A549 (cell line): ENCODE measurements at regions not wholly inside any gene's neighbourhood (a gene's known extent, or its start where the extent isn't known, plus 50 kb on each side); places are given as distances from the start of the nearest gene placed in this dataset.

Source experiments
- ATAC-seq, 2 experiments: fragments of 200-7000 bp in 1 of 2; fragments of >200 bp in 1 of 2; cut with Nextera tagmentation in 1 of 2; cut with Tn5 transposase in 1 of 2; 3 replicates each; pipeline versions ENCODE4 v1.8.0 to v1.9.1; 2018 to 2020; ENCODE audit warnings: mild to moderate bottlenecking in 1 of 2, moderate library complexity in 1 of 2
- CTCF ChIA-PET: fragments of 300-600 bp; sonication (Branson Sonifier 250); formaldehyde crosslinking; extraction: SDS; loops from one replicate; lab custom pipeline; 2021; ENCODE audit warnings: antibody characterized with exemption, inconsistent platforms; lab: Yijun Ruan, JAX
- POLR2A ChIA-PET: fragments of 350-600 bp; formaldehyde crosslinking; extraction: SDS; loops from one replicate; lab custom pipeline; 2021; ENCODE audit warnings: antibody characterized with exemption, inconsistent platforms; lab: Yijun Ruan, JAX
- DNase-seq, 2 experiments: peaks; one replicate each; pipeline versions ENCODE4 v3.0.0 to v3.0.0-alpha.2; 2011 to 2016; ENCODE audit warnings: low read depth in 1 of 2, low spot score in 1 of 2
- FAIRE-seq: peaks from 2 replicates; lab custom pipeline; 2011; peaks lifted over from hg19 to GRCh38; lab: Jason Lieb, UNC
- H3K27ac ChIP-seq, 2 experiments: fragments of >200 bp; sonication (Bioruptor Twin); formaldehyde crosslinking; 3 replicates each; pipeline ENCODE4 v1.5.1; 2016 to 2017
- H3K4me1 ChIP-seq: fragments of >200 bp; sonication (Bioruptor Twin); formaldehyde crosslinking; 3 replicates; pipeline ENCODE4 v1.6.1; 2016
- H3K4me2 ChIP-seq: fragments of >200 bp; sonication (Bioruptor Twin); formaldehyde crosslinking; 3 replicates; pipeline ENCODE4 v1.6.1; 2016
- H3K4me3 ChIP-seq: fragments of >200 bp; sonication (Bioruptor Twin); formaldehyde crosslinking; 3 replicates; pipeline ENCODE4 v1.5.1; 2016
- H3K9me3 ChIP-seq: fragments of >200 bp; sonication (Bioruptor Twin); formaldehyde crosslinking; 3 replicates; pipeline ENCODE4 v1.6.1; 2016
- ATOH8 ChIP-seq: fragments of 250-450 bp; sonication (Bioruptor Pico); IDR thresholded peaks from 2 replicates; pipeline ENCODE4 v1.5.0; 2020; ENCODE audit warnings: low read depth, mild to moderate bottlenecking, moderate library complexity
- CHD2 ChIP-seq: fragments of 150-350 bp; IDR thresholded peaks from 2 replicates; pipeline ENCODE4 v1.6.1; 2014; ENCODE audit warnings: low read length; ENCODE audit not compliant: partially characterized antibody
- E2F6 ChIP-seq: IDR thresholded peaks from 2 replicates; pipeline ENCODE4 v1.6.1; 2012; ENCODE audit warnings: low read depth, borderline replicate concordance
- EP300 ChIP-seq, 2 experiments: fragments of >200 bp; sonication (Bioruptor Twin); formaldehyde crosslinking; IDR thresholded peaks; 2 replicates in 1 of 2; 3 replicates in 1 of 2; pipeline ENCODE4 v1.6.1; 2016 to 2017
- ESRRA ChIP-seq: fragments of 150-350 bp; IDR thresholded peaks from 2 replicates; pipeline ENCODE4 v1.6.1; 2014; ENCODE audit warnings: mild to moderate bottlenecking, low read length, borderline replicate concordance
- FOSL2 ChIP-seq, 2 experiments: fragments of 450-650 bp in 1 of 2; fragments of >200 bp in 1 of 2; sonication (Bioruptor Twin) in 1 of 2; formaldehyde crosslinking; IDR thresholded peaks; 2 replicates each; pipeline versions ENCODE4 v1.5.0 to v1.6.1; 2016 to 2020; ENCODE audit warnings: mild to moderate bottlenecking in 1 of 2, moderate library complexity in 1 of 2
- FOXS1 ChIP-seq: fragments of 250-450 bp; sonication (Bioruptor Pico); IDR thresholded peaks from 2 replicates; pipeline ENCODE4 v1.5.0; 2020; ENCODE audit warnings: mild to moderate bottlenecking, moderate library complexity
- GATA3 ChIP-seq: IDR thresholded peaks from 2 replicates; pipeline ENCODE4 v1.6.1; 2012; ENCODE audit warnings: borderline replicate concordance
- HES2 ChIP-seq: fragments of >200 bp; sonication (Bioruptor Twin); formaldehyde crosslinking; IDR thresholded peaks from 2 replicates; pipeline ENCODE4 v1.6.1; 2016
- HMGXB4 ChIP-seq: fragments of 250-450 bp; sonication (Bioruptor Pico); IDR thresholded peaks from 2 replicates; pipeline ENCODE4 v1.5.0; 2021; ENCODE audit warnings: mild to moderate bottlenecking, moderate library complexity, borderline replicate concordance
- HOXA7 ChIP-seq: fragments of 250-450 bp; sonication (Bioruptor Pico); IDR thresholded peaks from 2 replicates; pipeline ENCODE4 v1.5.0; 2020; ENCODE audit warnings: mild to moderate bottlenecking, moderate library complexity
- HOXB13 ChIP-seq: fragments of 250-450 bp; sonication (Bioruptor Pico); IDR thresholded peaks from 2 replicates; pipeline ENCODE4 v1.5.0; 2020; ENCODE audit warnings: low read depth, mild to moderate bottlenecking, moderate library complexity
- HOXB5 ChIP-seq: fragments of 250-450 bp; sonication (Bioruptor Pico); IDR thresholded peaks from 2 replicates; pipeline ENCODE4 v1.5.0; 2020; ENCODE audit warnings: mild to moderate bottlenecking, moderate library complexity
- JUN ChIP-seq, 2 experiments: fragments of >200 bp; sonication (Bioruptor Twin); formaldehyde crosslinking; IDR thresholded peaks; 2 replicates in 1 of 2; 3 replicates in 1 of 2; pipeline ENCODE4 v1.6.1; 2016 to 2017
- KDM5A ChIP-seq: fragments of 200-600 bp; sonication (generic); IDR thresholded peaks from 2 replicates; pipeline ENCODE4 v1.6.1; 2016; ENCODE audit warnings: antibody characterized with exemption, mild to moderate bottlenecking
- MAX ChIP-seq: IDR thresholded peaks from 2 replicates; pipeline ENCODE4 v1.6.1; 2012
- NFE2L2 ChIP-seq: fragments of 150-350 bp; conservative IDR thresholded peaks from 2 replicates; pipeline ENCODE4 v1.6.1; 2014; ENCODE audit warnings: low read length
- PBX3 ChIP-seq: IDR thresholded peaks from 2 replicates; pipeline ENCODE4 v1.6.1; 2012
- PHF8 ChIP-seq: fragments of 200-600 bp; sonication (generic); IDR thresholded peaks from 2 replicates; pipeline ENCODE4 v1.6.1; 2016; ENCODE audit warnings: low read depth, mild to moderate bottlenecking, antibody characterized with exemption, moderate library complexity, borderline replicate concordance
- RFX5 ChIP-seq: fragments of 450-650 bp; IDR thresholded peaks from 2 replicates; pipeline ENCODE4 v1.7.1; 2014; ENCODE audit warnings: antibody characterized with exemption, mild to moderate bottlenecking, moderate library complexity
- RNF2 ChIP-seq: fragments of 200-600 bp; sonication (generic); IDR thresholded peaks from 2 replicates; pipeline ENCODE4 v1.6.1; 2016; ENCODE audit warnings: low read depth, mild to moderate bottlenecking, antibody characterized with exemption, moderate library complexity, borderline replicate concordance
- TP53 ChIP-seq: fragments of 250-450 bp; sonication (Bioruptor Pico); IDR thresholded peaks from 2 replicates; pipeline ENCODE4 v1.5.0; 2021; ENCODE audit warnings: mild to moderate bottlenecking, moderate library complexity
- USF2 ChIP-seq: fragments of 450-650 bp; IDR thresholded peaks from 2 replicates; pipeline ENCODE4 v1.6.1; 2014; ENCODE audit warnings: antibody characterized with exemption
- ZC3H11A ChIP-seq: fragments of 450-650 bp; IDR thresholded peaks from 2 replicates; pipeline ENCODE4 v1.6.1; 2014; ENCODE audit warnings: antibody characterized with exemption, mild to moderate bottlenecking
- ZSCAN20 ChIP-seq: fragments of 250-450 bp; sonication (Bioruptor Pico); IDR thresholded peaks from 2 replicates; pipeline ENCODE4 v1.8.0; 2022; ENCODE audit warnings: mild to moderate bottlenecking, moderate library complexity
- WGBS: methylation state at CpG from one replicate; pipeline ENCODE4 v1.1.6; 2017; ENCODE audit errors: missing lambda C conversion rate; 5-methylcytosine and 5-hydroxymethylcytosine counted together

GRCh38 chr6:85116475-85116874, 333.4 kb upstream of the NT5E start:
- Histone ChIP-seq H3K27ac (no peak overlapping the region), H3K4me3 (no peak overlapping the region), H3K4me1 (0 out of 3 replicates have a peak, but pooled peaks cover 3% of the 10 kb centered on the region), H3K4me2 (no peak overlapping the region), H3K9me3 (no peaks in the 10 kb centered on the region)
- TF ChIP-seq HMGXB4 (CRISPR knock-in tag) (no peak), ZC3H11A (no peak), USF2 (no peak), GATA3 (no peak), ATOH8 (CRISPR knock-in tag) (no peak)
- POLR2A ChIA-PET = no interaction called here
- no peak for DNase-seq
- CTCF ChIA-PET = interaction anchor here (0.9 to 2.1 kb wide), 2 partner anchors 10 to 207 kb away, joined by 3 to 8 read pairs; no protein-coding TSS in a partner anchor
- WGBS = 84% methylated on average over 3 of the region's 3 CpGs
- ATAC-seq = no peak
- no peak for FAIRE-seq

- H3K27ac ChIP-seq = no peak overlapping the region
- no peaks in the 10 kb centered on the region for H3K9me3 ChIP-seq
- 0 out of 3 replicates have a peak, but pooled peaks cover 3% of the 10 kb centered on the region for H3K4me1 ChIP-seq
- ChIA-PET CTCF (interaction anchor here (0.9 to 2.1 kb wide), 2 partner anchors 11 to 207 kb away, joined by 3 to 8 read pairs; no protein-coding TSS in a partner anchor), POLR2A (no interaction called here)
- TF ChIP-seq HOXB5 = no peak
- no peak for TF ChIP-seq RFX5
- TF ChIP-seq PHF8 = no peak
- no peak for TF ChIP-seq MAX
- TF ChIP-seq NFE2L2 = no peak
- no peak for TF ChIP-seq HOXA7 (CRISPR knock-in tag)
- no peak for TF ChIP-seq JUN (IDR thresholded peaks at IDR 0.05)
- no peak for TF ChIP-seq ESRRA
- no peak for TF ChIP-seq HOXB13
- no peak for TF ChIP-seq ZSCAN20 (CRISPR knock-in tag)
- no peak for TF ChIP-seq EP300 (IDR thresholded peaks at IDR 0.05)
- no peak overlapping the region for H3K4me2 ChIP-seq
- no peak overlapping the region for H3K4me3 ChIP-seq
- no peak for FAIRE-seq
- DNase-seq = no peak
- WGBS = 66% methylated on average over 2 of the region's 2 CpGs
- no peak for ATAC-seq
Observed at GRCh38 chr6:85115876-85116275, 334.0 kb upstream of the NT5E start.

- CTCF ChIA-PET = interaction anchor here (0.9 to 2.1 kb wide), 2 partner anchors 11 to 208 kb away, joined by 3 to 8 read pairs; no protein-coding TSS in a partner anchor
- no peak overlapping the region for H3K4me2 ChIP-seq
- no peak overlapping the region for H3K27ac ChIP-seq
- ATAC-seq (no peak), DNase-seq (no peak), FAIRE-seq (no peak)
- H3K4me1 ChIP-seq = 0 out of 3 replicates have a peak, but pooled peaks cover 3% of the 10 kb centered on the region
- POLR2A ChIA-PET = no interaction called here
- H3K4me3 ChIP-seq = no peak overlapping the region
- 74% methylated on average over 6 of the region's 6 CpGs for WGBS
- no peaks in the 10 kb centered on the region for H3K9me3 ChIP-seq
- no peak for TF ChIP-seq RFX5
- TF ChIP-seq E2F6 = no peak
- TF ChIP-seq HMGXB4 (CRISPR knock-in tag) = no peak
- TF ChIP-seq CHD2 = no peak
- no peak for TF ChIP-seq RNF2
- TF ChIP-seq KDM5A = no peak
- TF ChIP-seq TP53 (CRISPR knock-in tag) = no peak
- no peak for TF ChIP-seq HES2
- TF ChIP-seq ATOH8 (CRISPR knock-in tag) = no peak
- TF ChIP-seq PBX3 = no peak
- no peak for TF ChIP-seq FOSL2 (IDR thresholded peaks at IDR 0.05)
- no peak for TF ChIP-seq FOSL2 (CRISPR knock-in tag; IDR thresholded peaks at IDR 0.05)
- TF ChIP-seq FOXS1 (CRISPR knock-in tag) = no peak
- TF ChIP-seq, all 56 proteins: peak for 0
Observed at GRCh38 chr6:85115376-85115775, 334.5 kb upstream of the NT5E start.
